Neural crest cell (in vitro differentiated cells): ENCODE measurements at regions not wholly inside any gene's neighbourhood (a gene's known extent, or its start where the extent isn't known, plus 50 kb on each side); places are given as distances from the start of the nearest gene placed in this dataset.

Source experiments
- DNase-seq: peaks from one replicate; pipeline ENCODE4 v3.0.0; 2021; ENCODE audit warnings: low read depth, mixed read lengths, low spot score
- H3K27ac Mint-ChIP-seq: one replicate; pipeline ENCODE4 v1.8.0; 2021; ENCODE audit warnings: mild to moderate bottlenecking, mixed read lengths; ENCODE audit not compliant: unreplicated experiment
- H3K27me3 Mint-ChIP-seq: 2 replicates; pipeline ENCODE4 v1.8.0; 2021; ENCODE audit warnings: low read depth, mild to moderate bottlenecking, mixed read lengths
- H3K36me3 Mint-ChIP-seq: 2 replicates; pipeline ENCODE4 v1.8.0; 2021; ENCODE audit warnings: low read depth, mild to moderate bottlenecking, mixed read lengths
- H3K4me1 Mint-ChIP-seq: 2 replicates; pipeline ENCODE4 v1.8.0; 2021; ENCODE audit warnings: mixed read lengths
- H3K4me3 Mint-ChIP-seq: one replicate; pipeline ENCODE4 v1.8.0; 2021; ENCODE audit warnings: mild to moderate bottlenecking, mixed read lengths
- H3K9me3 Mint-ChIP-seq: 2 replicates; pipeline ENCODE4 v1.8.0; 2021; ENCODE audit warnings: mixed read lengths
- CTCF ChIP-seq: fragments of 200-600 bp; sonication (generic); conservative IDR thresholded peaks from 2 replicates; pipeline ENCODE4 v1.5.0; 2021; ENCODE audit warnings: antibody characterized with exemption, mild to moderate bottlenecking

GRCh38 chr14:23785208-23785607 is 149.0 kb downstream of the DHRS2 start:
- peaks cover 11% of the 10 kb centered on the region for H3K9me3 Mint-ChIP-seq
- no peaks in the 10 kb centered on the region for H3K36me3 Mint-ChIP-seq
- no peak for DNase-seq
- H3K27ac Mint-ChIP-seq: no peak overlapping the region
- peaks cover 57% of the 10 kb centered on the region for H3K27me3 Mint-ChIP-seq
- no peak overlapping the region for H3K4me3 Mint-ChIP-seq
- TF ChIP-seq CTCF: no peak
- no peaks in the 10 kb centered on the region for H3K4me1 Mint-ChIP-seq

- no peaks in the 10 kb centered on the region for H3K4me1 Mint-ChIP-seq
- DNase-seq: no peak
- TF ChIP-seq CTCF: no peak
- H3K27ac Mint-ChIP-seq: no peak overlapping the region
- no peaks in the 10 kb centered on the region for H3K36me3 Mint-ChIP-seq
- H3K4me3 Mint-ChIP-seq: no peak overlapping the region
- H3K9me3 Mint-ChIP-seq: peaks cover 7% of the 10 kb centered on the region
- H3K27me3 Mint-ChIP-seq: peaks cover 52% of the 10 kb centered on the region
Measured at GRCh38 chr14:23787436-23787835, 151.3 kb downstream of the DHRS2 start.

GRCh38 chr14:23789696-23790095 is 153.5 kb downstream of the DHRS2 start:
- no peak overlapping the region for H3K4me3 Mint-ChIP-seq

GRCh38 chr14:23793532-23793931 is 157.4 kb downstream of the DHRS2 start:
- DNase-seq: no peak
- no peak overlapping the region for H3K4me3 Mint-ChIP-seq
- no peaks in the 10 kb centered on the region for H3K4me1 Mint-ChIP-seq
- no peak overlapping the region for H3K27ac Mint-ChIP-seq
- no peaks in the 10 kb centered on the region for H3K36me3 Mint-ChIP-seq
- no peaks in the 10 kb centered on the region for H3K9me3 Mint-ChIP-seq
- peaks cover 42% of the 10 kb centered on the region for H3K27me3 Mint-ChIP-seq
- TF ChIP-seq CTCF: no peak

More at GRCh38 chr14:23789696-23790095, 153.5 kb downstream of the DHRS2 start:
- TF ChIP-seq CTCF: no peak
- DNase-seq: no peak
- Mint-ChIP-seq H3K9me3 (peaks cover 3% of the 10 kb centered on the region), H3K27me3 (peaks cover 52% of the 10 kb centered on the region), H3K4me1 (no peaks in the 10 kb centered on the region), H3K36me3 (no peaks in the 10 kb centered on the region), H3K27ac (no peak overlapping the region)

GRCh38 chr14:23800811-23801210 is 152.8 kb upstream of the DHRS4 start:
- TF ChIP-seq CTCF: no peak
- Mint-ChIP-seq H3K4me1 (no peaks in the 10 kb centered on the region), H3K9me3 (peaks cover 11% of the 10 kb centered on the region), H3K36me3 (no peaks in the 10 kb centered on the region), H3K4me3 (no peak overlapping the region), H3K27me3 (peaks cover 53% of the 10 kb centered on the region), H3K27ac (no peak overlapping the region)
- DNase-seq: no peak

GRCh38 chr14:23801766-23802165 is 151.8 kb upstream of the DHRS4 start:
- Mint-ChIP-seq H3K4me1 (no peaks in the 10 kb centered on the region), H3K27ac (no peak overlapping the region), H3K27me3 (peaks cover 53% of the 10 kb centered on the region), H3K36me3 (no peaks in the 10 kb centered on the region), H3K9me3 (peaks cover 11% of the 10 kb centered on the region), H3K4me3 (no peak overlapping the region)
- DNase-seq: no peak
- no peak for TF ChIP-seq CTCF
